ENCODE measurements at regions not wholly inside any gene's neighbourhood (a gene's known extent, or its start where the extent isn't known, plus 50 kb on each side); places are given as distances from the start of the nearest gene placed in this dataset.

DNA sequence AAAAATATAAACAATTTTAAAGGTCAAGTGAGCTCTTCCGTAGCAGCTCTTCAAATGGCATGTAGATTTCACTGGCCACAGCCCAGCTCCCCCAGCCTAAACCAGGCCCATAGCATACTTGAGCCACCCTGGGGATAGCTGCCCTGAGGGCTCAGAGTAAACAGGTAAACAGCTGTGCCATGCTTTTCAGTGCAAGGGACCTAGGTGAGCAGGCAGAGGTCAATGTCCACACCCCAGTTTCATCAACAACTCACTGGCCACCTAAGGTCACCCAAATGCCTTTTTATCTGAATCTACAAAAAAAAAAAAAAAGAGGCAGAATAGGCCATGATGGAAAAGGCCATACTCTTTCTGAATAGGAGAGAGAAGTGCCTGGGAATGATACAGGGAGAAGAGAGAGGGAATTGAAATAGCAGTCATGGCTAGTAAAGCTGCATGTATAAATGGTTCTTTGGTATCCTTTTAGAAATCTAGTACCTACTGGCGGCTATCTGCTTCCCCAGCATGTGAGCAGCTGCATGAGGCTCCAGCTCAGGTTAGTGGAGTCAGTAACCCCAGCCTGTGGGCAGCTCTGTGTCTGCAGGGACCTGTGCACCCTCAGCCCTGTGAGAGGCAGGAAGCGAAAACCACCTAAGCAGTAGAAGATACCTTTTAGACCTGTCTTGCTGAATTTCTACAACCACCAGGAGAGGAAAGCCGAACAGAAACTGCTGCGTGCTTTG, 77.0 kb downstream of the FOXA2 start:
- intact Hi-C loops (cut with DNase I) = no loop called here
- DNase-seq (ENCODE audit: low spot score) = peak; percentile 33

DNA sequence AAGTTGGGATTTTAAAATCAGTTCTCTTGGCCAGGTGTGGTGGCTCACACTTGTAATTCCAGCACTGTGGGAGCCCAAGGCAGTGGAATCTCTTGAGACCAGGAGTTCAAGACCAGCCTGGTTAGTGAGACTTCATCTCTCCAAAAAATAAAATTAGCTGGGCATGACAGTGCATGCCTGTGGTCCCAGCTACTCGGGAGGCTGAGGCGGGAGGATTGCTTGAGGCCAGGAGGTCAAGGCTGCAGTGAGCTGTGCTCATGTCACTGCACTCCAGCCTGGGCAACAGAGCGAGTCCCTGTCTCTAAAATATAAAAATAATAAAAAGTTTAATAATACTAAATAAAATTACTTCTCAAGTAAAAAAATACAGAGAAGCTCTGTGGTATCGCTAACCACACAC, 77.5 kb downstream of the FOXA2 start:
- intact Hi-C loops (cut with DNase I) = no loop called here
- peak; percentile 27 for DNase-seq (ENCODE audit: low spot score)

DNA sequence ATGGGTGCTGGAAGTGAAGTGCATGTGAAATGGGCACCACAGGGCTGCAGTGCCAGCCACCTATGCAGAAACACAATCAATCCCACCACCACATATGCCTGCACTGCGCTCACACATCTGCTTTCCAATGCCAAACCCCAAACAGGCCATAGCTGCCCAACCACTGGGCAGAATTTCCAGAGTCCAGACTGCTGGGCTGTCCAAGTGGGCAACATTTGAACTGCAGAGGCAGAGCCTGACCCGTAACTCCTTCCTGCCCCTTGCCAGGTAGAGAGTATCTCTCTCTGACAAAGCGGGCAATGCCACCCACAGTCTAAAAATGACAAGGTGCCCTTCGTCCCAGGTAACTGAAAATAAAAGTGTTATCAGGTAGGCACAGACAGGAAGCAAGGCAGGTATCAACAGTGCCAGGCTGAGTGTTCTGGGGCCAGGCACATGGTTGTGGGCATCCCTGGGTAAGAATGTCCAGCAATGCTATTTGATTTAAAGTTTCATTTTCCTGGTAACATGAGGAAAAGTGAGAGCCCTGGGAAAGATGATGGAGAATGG, 79.5 kb downstream of the FOXA2 start:
- intact Hi-C loops (cut with DNase I) = no loop called here
- no peak for DNase-seq (ENCODE audit: low spot score)

DNA sequence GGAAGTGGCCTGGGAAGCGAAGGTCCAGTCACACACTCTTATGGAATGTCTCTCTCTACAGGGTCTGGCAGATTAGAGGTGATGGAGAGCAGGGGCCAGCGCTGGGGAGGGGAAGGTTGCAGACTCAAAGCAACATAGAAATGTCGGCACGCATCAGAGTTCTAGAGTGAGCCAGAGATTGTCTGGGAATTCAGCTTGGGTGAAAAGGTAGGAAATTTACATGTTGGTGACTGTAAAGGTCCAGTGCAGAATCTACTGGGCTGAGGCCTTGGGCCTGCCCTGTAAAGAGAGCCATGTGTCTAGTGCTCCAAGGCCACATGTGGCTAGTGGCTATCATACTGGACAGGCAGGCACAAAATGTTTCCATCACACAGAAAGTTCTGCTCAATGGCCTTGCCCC, 80.8 kb downstream of the FOXA2 start:
- intact Hi-C loops (cut with DNase I) = no loop called here
- no peak for DNase-seq (ENCODE audit: low spot score)

DNA sequence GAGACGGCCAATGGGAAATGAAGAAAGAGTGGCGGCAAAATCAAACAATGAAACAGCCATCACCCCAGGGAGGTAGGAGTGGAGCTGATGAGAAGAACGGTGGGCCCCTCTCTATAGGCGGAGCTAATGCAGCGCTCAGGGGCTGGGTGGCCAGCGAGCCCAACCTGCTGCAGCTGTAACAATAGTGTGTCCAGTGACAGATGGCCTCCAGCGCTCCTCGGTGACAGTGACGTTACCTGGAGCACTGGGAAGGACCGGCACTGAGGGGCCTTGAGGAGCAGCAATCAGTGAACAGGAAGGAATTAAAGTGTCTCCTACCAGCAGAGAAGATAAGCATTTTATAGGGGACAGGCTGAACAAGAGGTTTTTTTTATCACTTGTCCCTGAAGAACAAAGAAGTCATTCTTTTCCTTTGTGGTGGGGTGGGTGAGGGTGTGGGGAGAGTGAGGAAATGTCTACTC, 81.6 kb downstream of the FOXA2 start:
- intact Hi-C loops (cut with DNase I) = no loop called here
- DNase-seq (ENCODE audit: low spot score) = no peak

DNA sequence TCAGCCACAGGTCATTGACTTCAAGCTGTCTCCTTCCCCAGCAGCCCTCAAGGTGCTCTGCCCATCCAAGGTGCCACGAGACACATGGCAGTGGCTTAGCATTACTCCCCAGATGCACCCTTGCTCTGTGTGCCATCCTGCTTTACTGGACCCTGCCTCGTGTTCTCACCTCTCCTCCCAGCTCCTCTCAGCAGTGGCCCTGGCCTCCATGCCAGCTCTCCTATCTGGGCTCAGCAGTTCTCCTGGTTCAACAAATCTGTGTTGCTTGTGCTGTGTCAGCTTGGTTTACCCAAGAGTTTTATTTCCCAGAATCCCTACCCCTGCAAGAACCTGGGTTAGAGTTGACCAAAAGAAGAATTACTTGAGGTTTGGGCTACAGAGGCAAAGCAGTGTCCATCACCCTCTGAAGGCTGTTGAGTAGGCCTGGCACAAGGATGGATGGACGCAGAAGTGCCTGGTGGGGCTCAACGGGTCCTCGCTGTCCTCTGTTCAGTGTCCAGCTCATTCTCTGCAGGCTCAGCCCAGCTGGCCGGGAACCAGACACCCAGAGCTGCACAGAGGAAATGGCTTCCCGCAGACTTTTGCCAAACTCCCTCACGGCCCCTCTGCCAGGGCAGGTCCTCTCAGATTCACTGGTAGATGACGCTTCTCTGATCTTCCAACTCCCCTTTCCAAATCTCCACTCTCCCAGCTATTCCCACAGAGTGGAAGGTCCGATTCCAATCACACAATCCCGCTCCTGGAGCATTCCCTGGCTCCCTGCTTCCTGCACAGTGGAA, 82.6 kb downstream of the FOXA2 start:
- intact Hi-C loops (cut with DNase I) = no loop called here

DNA sequence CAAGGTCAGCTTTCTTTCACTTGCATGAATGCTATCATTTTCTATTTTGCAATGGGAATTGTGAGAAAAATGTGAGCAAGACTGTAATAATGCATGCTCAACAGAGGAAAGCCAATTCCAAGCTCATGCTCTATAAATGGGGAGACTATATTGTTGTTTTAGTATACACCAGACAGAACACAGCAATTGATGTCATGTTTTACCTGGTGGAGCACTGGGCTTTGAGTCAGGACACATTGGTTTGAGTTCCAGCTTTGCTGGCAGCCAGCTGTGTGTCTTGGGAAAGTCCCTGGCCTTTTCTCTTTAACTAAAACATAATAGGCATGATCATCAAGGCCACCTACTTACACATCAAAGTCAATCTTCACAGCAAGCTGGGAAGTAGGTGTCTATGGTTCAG, 83.3 kb downstream of the FOXA2 start:
- no peak for DNase-seq (ENCODE audit: low spot score)
- intact Hi-C loops (cut with DNase I) = no loop called here

More for the DNA sequence above, 82.6 kb downstream of the FOXA2 start:
- DNase-seq (ENCODE audit: low spot score) = no peak

DNA sequence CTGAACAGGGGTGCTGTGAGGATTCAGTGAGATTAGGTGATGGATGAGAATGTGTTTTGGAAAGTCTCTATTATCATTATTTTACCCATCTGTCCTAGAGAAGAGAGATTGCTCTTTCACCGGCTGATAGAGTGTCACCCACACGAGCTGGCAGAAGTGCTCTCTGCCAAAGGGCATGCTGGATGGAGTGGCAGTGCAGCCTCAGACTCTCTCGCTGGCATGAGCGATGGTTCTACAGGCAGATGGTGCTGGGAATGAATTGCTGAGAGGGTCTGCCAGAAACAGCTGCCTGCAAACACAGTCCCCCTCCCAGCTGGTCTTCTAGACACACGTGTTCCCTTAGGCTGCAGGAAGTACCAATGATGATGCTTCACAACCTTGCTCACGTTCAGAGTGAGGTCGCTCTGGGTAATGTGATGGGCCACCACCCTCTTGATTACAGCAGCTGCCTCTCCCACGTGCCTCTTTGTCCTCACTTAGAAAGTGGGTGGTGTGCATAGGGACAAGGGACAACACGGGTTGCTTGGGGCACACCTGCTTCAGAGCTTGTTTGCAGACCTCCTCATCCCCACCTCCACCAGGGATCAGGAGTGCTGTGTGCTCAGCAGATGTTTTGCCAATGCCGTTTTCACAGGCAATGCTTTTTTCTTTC, 84.7 kb downstream of the FOXA2 start:
- intact Hi-C loops (cut with DNase I) = no loop called here
- no peak for DNase-seq (ENCODE audit: low spot score)

DNA sequence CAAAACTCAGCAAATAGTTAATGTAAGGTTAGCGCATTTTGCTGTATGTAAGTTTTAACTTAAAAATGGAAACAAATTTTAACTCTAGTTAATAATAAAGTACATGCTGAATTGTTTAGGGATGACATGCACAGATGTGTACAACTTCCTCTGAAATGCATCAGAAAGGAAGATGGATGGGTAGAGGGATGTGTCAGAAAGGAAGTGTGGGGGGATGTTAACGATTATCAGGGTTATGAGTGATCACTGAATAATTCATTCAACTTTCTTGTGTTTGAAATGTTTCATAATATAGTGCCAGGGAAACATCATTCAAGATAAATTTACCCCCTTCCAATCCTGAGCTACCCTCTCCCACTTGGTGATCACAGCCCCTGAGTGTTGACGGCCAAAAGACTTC, 87.6 kb downstream of the FOXA2 start:
- DNase-seq (ENCODE audit: low spot score) = no peak
- intact Hi-C loops (cut with DNase I) = no loop called here

DNA sequence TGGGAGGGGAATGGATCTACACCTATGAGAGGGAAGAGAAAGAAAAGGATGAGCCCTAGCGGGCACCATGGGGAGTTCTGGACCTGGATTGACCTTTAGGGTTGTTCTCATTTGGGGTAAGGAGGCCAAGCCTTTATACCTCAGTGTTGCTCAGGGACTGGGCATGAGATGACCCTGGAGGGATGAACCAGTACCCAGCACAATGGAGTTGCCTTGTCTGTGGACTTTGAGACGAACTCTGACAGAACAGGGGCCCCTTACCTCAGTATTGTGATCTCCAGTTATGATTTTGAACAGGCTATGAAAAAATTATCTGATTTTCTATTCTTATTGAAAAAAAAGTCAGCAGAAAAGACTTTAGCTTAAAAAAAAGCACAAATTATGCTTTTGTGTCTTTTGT, 88.6 kb downstream of the FOXA2 start:
- intact Hi-C loops (cut with DNase I) = no loop called here
- no peak for DNase-seq (ENCODE audit: low spot score)

DNA sequence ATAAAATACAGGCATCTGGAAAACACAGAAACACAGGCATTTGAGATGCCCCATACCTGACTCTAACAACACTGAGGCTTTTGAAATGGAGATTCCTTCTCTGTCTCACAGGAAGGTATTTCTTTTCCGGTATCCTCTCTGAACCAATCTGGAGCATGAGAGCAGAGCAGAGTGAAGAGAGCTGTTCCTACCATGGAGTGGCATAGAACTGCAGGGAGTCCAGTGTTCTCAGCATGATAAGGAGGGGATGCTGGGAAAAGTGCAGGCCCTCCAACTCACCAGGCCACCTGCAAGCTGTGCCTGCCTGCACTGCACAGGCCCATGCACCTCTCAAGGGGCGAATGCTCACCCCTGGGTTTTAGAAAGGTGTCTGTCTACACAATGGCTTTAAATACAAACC, 89.2 kb downstream of the FOXA2 start:
- no peak for DNase-seq (ENCODE audit: low spot score)

DNA sequence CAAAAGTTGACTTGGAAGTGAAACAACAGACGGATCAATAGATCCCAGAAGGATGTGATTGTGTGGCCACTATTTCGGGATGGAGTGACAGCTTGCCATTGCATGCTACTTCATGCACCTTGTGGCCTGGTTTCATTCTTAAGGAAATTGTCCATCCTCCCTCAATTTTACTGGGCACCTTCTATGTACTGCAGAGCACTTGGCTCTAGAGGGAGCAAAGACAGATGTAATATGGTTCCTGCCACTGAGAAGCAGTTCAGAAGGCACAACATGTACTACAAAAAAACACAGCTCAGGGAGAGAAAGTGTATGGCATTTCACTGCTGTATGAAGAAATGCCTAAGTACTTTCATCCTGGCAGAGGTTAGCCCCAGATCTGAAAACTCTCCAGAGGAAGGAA, 91.9 kb downstream of the FOXA2 start:
- intact Hi-C loops (cut with DNase I) = no loop called here
- no peak for DNase-seq (ENCODE audit: low spot score)

More for the DNA sequence above, 89.2 kb downstream of the FOXA2 start:
- intact Hi-C loops (cut with DNase I) = no loop called here

DNA sequence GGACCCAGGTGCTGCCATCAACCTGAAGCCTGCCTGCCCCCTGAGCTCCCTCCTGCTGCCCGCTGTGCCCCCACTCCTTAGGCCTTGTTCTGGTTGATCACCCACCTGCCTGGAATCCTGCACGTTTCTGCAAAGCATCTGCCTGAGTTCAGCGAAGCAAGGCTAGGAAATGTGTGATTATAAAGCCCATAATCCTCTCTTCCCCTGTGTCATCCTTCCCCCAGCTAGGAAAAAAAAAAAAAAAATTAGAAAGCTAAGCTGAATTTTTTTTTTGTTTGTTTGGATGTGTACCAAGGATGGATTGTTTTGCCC, 93.2 kb downstream of the FOXA2 start:
- DNase-seq (ENCODE audit: low spot score) = no peak

DNA sequence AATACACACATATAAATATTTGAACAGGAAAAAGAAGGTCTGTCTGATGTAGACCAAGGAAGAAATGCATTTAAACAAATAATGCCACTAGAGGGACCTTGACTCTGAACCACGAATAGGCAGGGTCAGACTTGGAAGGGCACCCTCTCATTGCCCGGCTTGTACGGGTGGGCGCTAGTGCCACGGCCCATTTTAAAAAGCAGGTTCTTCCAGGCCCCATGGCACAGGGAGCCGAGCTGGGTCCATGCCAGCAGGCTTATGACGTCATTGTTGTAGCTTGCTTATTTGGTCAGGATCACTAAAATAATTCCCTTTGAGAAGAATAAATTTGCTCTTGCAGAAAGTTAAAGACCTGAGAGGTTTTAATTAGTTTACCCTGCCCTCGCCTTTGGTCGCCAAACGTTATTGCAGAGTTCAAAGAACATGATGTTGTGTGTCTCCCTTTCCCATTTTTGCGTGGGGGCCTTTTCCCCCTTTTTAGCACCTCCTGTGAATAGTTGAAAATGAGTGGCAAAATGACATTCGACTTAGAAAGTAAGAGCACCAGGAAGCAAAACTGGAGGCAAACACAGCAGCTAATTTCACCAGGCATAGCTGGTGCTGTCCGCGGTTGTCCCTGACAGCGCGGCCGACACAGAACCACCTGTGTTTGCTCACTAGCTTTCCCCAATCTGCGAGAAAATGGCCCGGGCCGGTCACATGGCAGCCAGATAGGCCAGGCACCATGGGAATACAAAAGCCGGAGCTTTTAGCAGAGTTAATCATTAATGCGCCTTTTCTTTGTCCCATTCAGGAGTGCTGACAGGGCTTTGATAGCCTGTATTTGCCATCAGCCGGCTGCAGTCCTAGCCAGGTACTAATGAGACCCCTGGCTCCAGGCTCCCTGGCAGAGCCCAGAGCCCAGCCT, 93.8 kb downstream of the FOXA2 start:
- intact Hi-C loops (cut with DNase I) = no loop called here
- no peak for DNase-seq (ENCODE audit: low spot score)

More for the DNA sequence above, 93.2 kb downstream of the FOXA2 start:
- intact Hi-C loops (cut with DNase I) = no loop called here

DNA sequence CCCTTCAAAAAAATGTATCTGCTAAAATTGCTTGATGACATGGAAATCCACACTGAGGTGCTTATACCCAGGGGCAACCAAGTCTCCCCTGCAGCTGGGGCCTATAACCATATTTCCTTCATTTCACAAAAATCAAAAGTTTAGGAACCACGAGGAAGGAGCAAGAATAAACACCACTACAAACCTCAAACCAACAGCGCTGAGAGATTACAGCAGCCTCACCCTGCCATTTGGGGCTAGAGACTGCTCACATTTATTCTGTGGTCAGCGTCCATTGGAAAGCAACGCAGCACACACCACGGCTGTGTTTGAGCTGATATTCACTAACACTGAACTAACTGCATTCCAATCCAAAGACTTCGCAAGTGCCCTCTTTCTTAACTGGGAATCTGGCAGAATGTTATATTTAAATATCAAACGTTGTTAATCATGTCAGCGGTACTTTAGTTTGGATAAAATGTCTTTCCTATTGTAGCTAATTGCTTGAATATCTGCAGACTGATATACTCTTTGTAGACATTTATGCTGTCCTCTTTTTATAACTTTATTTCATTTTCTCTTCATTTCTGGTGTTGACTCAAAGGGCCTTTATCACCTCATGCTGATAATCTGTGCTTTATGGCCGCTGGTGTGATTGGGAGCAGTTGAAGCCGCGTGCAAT, 94.6 kb downstream of the FOXA2 start:
- intact Hi-C loops (cut with DNase I) = no loop called here
- DNase-seq (ENCODE audit: low spot score) = no peak

DNA sequence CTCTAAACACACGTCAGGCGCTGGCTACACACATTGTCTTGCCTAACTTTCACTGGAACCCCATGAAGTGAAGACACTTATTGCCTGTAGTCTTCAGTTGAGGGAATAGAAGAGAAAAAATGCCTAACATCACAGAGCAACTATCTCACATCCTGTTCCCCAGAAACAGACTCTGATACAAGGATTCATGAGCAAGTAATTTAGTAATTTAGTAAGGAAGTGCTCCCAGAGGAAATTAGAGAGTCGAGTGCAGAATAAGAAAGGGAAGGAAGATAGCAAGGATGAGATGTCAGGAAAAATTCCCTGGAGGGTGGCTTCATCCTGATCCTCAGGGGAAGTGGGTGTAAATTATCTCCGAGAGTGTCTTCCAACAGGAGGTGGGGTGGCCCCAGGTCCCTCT, 104.0 kb downstream of the FOXA2 start:
- no peak for DNase-seq (ENCODE audit: low spot score)
- intact Hi-C loops (cut with DNase I) = no loop called here

DNA sequence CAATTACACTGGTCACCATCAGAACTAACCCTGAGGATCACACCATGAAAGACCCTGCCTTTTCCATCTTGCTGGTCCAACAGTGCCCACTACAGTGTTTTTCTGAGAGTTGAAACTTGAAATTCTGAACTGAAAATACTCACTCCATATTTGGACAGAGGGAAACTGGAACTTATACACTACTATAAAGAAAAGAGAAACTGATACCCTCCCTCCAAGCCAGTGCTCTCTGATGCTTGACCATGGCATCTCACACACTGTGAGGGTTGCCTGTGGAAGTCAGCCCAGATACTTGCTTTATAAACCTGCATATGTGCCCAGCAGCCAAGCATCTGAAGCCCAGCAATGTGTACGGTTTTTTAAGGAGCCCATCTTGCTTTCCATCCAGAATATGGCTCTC, 108.7 kb downstream of the FOXA2 start:
- DNase-seq (ENCODE audit: low spot score) = no peak
- intact Hi-C loops (cut with DNase I) = no loop called here

DNA sequence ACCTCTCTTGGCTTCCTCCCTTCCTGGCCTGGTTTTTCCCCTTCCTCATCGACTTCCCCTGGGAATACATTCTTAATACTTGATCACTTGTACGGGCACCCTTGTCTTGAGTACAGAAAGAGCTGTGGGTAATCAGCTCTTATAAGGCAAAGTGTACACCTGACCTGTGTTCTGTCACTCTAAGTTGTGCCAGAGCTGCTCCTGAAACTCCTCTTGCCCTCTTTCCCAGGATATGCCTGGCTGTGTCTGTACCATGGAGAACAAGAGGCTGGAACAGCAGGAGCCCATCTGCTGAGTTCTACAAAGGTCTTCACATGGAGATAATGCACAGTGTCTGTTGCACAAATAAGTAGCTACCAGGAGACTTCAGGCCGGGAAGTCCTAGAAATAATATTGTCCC, 110.1 kb downstream of the FOXA2 start:
- intact Hi-C loops (cut with DNase I) = no loop called here
- DNase-seq (ENCODE audit: low spot score) = no peak

DNA sequence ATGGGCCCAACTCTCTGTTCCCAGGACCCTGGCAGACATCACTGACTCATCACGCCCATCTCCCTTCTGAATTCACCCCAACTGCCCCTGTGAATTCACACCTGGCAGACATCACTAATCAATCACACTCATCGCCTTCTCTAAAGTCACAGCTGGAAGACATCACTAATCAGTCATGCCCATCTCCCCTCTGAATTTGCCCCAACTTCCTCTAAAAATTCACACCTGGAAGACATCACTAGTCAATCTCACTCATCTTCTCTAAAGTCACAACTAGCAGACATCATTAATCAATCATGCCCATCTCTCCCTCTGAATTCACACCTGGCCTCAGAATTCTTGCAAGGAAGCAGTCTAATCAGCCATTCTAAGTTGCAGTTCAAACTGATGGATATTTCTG, 111.1 kb downstream of the FOXA2 start:
- DNase-seq (ENCODE audit: low spot score) = no peak
- intact Hi-C loops (cut with DNase I) = no loop called here
